H4 (cell line): ENCODE measurements at regions not wholly inside any gene's neighbourhood (a gene's known extent, or its start where the extent isn't known, plus 50 kb on each side); places are given as distances from the start of the nearest gene placed in this dataset.
"Not testable (repeated sequence)": the region's sequence is repeated elsewhere in the genome, so short reads cannot be mapped to it uniquely, and the experiment has no call there.

ENCODE experiments used
- DNase-seq: peaks from one replicate; pipeline ENCODE4 v3.0.0-alpha.2; 2015; ENCODE audit warnings: low spot score

GRCh38 chr10:52479567-52479966 is 165.5 kb downstream of the DKK1 start:
- DNase-seq, result no peak

- no peak for DNase-seq
These were observed 168.0 kb downstream of the DKK1 start for GRCh38 chr10:52481986-52482555.

- DNase-seq, result peak; percentile 28
These were observed 169.5 kb downstream of the DKK1 start for GRCh38 chr10:52483587-52483986.

GRCh38 chr10:52484206-52485065 is 170.4 kb downstream of the DKK1 start:
- DNase-seq, result no peak

DNA sequence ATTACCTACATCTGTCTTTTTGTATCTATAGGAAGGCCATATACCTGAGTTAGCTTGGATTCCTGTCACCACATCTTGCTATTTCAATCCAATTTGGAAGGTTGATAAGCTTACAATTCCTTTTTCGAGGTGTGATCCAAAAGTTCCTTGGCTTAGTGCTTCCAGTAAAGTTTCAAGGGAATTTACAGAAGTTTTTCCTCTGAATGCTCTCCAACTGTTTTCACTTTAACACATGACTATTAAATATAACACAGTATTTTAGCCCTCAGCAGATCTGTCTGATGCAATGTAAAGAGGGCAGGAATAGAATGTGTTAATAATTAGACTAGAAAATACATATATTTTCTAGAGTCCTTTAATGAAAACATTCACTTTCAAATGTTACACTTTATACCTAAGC is 171.4 kb downstream of the DKK1 start:
- no peak for DNase-seq

DNA sequence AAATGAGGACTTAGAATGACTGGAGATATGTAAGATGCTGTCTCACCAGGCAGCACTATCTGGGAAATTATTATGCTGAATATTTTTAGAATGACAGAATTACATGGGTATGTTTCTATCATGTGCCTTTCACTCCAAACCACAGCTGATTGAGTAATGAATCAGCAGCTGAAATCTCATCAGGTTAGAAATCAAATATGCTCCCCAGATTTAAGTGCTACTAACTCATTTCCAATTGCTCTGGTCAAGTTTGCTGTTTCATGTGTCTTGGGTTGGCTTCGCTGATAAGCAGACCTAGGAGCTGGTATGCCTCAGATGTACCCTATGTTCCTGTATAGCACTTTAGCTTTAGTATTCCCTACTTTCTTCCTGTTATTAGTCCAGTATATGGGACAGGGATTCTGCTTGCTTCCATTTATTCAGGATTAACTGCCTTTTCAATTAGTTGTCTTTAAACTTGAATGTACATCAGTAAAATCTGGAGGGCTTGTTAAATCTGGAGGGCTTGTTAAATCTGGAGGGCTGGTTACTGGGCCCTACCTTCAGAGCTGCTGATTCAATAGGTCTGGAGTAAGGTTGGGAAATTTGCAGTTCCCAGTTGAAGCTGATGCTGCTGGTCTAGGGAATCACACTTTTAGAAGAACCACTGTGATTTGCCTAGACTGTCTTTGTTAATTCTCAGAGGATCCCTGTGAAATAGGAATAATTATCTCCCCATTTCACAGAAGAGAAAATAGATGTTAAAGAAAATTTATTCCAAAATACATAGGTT is 172.9 kb downstream of the DKK1 start:
- DNase-seq, result peak; percentile 37

GRCh38 chr10:52488606-52489485 is 174.8 kb downstream of the DKK1 start:
- DNase-seq, result no peak

- DNase-seq, result peak; percentile 7
These were observed 177.3 kb downstream of the DKK1 start for GRCh38 chr10:52491246-52491995.

DNA sequence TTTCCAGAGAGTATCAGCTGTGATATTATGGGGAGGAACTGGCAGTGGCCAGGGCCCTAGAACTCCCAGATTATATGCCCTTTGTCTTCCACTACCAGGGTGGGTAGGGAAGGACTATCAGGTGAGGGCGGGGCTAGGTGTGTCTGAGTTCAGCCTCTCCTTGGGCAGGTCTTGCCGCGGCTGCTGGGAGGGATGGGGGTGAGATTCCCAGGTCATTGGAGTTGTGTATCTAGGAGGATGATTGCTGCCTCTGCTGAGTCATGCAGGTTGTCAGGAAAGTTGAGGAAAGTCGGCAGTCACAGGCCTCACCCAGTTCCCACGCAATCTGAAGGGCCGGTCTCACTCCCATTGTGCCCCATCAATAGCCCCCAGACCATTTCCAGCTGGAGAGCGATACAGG is 185.2 kb downstream of the DKK1 start:
- DNase-seq, result no peak

DNA sequence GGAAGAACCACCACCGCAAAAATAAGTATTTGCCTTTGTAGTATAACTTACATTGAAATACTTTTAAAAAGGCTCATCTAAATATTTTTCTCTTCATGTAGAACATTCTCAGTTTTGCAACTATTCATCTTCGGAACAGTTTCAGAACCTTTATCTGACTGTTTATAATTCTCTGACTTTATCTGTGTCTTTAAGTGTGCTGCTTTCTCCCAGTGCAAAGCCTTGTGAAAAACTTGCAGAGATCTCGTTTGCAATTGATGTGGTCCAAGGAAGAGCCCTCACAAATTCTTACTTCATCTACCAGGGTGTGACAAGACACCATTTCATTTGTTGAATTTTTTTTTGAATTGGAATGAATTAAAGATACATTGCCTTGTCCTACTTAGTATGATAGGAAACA is 186.4 kb downstream of the DKK1 start:
- no peak for DNase-seq

- DNase-seq, result no peak
These were observed 188.2 kb downstream of the DKK1 start for GRCh38 chr10:52502237-52502636.

DNA sequence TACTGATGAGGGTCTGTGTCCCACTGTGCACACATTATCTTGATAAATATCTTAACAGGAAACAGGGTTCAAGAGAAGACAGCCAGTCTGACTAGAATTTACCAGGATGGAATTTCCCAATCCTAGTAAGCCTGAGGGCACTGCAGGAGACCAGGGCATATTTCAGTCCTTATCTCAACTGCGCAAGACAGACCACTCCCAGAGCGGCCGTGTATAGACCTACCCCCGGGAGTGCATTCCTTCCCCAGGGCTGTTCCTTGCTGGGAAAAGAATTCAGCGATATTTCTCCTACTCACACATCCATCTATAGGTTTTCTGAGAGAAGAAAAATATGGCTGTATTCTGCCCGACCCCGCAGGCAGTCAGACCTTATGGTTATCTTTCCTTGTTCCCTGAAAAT is 191.3 kb downstream of the DKK1 start:
- DNase-seq, result not testable (repeated sequence)

DNA sequence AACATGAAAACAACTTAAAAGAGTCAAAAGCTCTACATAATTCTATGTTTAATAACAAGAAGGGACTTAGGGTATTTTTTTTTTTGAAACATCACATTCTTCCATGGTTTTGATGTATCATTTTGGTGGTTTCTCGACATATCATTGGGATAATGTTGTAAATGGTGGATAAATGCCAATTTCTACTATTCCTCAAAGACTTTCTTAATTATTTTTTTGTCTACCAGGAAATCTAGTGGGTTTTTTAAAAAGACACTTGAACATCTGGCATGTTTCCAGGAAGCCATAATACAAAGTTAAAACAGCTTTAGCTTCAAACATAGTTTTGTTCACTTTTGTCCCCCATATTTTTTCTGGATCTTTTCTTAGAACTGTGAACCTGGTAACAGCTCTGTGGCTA is 200.4 kb downstream of the DKK1 start:
- DNase-seq, result no peak

DNA sequence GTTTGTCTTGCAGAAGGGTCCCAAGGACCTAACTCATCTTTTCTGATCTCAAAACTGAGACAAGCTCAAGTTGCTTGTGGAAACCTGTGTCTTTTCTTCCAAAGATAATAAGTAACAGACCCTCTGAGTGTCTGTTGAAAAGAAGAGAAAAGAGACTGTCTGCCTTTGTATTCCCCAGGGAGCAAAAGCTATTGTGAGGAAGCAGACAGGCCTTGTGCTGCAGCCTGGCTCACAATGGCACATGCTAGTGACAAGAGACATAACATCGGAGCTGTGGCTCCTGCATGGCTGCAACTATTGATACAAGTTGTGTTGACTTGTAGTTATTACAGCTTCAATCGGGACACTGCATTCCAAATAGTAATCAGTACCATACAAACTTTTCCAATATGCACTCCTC is 202.9 kb downstream of the DKK1 start:
- DNase-seq, result no peak

GRCh38 chr10:52523696-52524095 is 209.6 kb downstream of the DKK1 start:
- DNase-seq, result no peak

DNA sequence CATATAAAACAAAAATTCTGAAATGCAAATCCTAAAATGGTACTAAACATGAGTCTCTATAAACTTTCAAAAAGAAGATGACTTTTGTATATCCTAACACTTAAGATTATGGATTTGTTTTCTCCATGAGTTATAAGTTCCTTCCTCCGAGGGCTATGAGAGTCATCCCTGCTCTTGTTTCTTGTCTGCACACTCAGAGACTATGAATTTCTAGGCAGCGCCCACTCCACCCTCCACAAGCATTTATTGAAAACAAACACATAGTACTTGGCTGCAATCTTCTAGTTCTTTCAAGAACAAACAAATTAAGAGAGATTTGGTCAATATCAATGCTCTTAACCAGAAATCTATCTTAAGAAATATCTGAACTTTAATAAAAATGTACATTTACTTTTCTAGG is 211.7 kb downstream of the DKK1 start:
- DNase-seq, result no peak

DNA sequence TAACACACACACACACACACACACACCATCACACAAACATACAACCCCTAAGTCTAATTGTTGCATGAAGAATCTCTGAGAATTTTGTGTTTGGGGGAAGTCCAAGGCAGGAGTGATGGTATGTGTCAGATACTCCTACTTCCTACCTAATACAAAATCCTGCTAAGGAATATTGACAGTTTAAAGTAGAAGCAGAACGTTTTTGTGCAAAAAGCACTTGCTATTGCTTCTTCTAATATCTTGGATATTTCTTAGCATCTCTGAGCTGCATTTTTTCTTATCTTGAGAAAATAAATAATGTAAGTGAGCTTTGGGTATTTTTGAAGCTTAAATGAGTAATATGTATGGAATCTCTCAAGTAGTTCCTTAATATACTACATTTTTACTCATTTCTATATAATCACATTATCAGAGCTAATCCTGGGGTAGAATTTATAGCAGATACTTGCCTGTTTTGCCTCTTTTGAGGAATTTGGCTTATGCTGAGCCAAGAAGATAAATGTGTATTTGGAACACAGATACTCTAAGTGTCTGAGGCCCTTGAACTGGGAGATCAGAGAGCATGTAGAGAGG is 212.3 kb downstream of the DKK1 start:
- DNase-seq, result no peak

DNA sequence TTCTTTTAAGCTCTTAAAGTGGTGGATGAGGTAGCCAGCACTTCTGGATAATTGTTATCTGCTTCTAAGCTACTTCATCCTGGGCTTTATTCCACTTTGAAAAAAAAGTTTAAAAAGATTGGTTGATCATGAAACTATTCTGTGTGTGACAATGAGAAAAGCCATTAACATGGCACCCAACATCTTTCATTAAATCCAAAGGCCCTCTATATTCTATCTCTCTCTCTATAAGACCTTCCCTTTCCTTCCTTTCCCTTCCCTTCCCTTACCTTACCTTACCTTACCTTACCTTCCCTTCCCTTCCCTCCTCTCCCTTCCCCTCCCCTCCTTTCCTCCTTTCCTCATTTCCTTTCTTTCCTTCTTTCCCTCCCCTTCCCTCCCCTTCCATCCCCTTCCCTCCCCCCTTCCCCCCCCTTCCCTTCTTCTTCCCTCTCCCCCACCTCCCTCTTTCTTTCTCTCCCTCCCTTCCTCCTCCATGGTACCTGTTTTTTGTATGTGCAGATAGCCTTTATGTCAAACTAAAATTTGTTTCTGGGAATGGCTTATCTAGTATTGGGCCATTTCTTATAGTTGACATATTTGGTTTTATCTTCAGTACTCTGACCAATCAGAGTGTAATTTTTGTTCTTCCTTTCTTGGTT is 218.7 kb downstream of the DKK1 start:
- no peak for DNase-seq

DNA sequence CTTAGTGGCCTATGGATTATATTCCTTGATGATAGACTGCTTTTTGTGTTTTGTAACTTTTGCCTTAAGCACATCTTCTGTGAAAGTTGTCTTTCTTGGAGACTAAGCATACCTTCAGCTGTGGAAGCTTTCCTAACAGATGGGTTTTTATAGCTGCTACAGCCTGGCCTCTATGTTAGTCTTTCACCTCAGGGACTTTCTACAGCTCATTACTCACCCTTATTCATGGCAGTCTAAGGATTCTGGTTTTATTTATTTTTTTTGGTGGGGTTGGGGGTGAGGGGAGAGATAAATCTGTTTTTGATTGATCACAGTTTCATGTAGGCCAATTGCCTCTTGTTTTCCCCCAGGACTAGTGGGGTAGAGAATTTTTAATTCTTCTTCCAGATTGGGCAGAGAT is 219.9 kb downstream of the DKK1 start:
- DNase-seq, result no peak

DNA sequence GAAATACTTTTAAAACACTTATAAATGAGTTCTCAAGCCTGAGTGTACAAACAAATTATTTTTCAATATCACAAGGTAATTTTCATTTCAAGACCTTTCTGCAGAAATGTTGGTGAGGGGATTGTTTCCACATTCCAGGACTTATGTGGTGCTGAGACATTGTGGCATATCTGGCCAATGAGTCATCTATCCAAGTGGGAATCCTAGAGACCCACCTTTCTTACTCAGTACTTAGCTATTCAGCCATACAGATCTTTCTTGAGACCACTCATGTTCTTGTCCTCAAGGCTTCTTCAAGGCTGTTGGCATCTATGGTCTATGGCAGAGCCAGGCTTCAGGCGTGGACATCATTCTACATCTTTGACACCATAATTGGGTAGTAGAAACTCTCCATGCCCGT is 225.4 kb downstream of the DKK1 start:
- DNase-seq, result peak; percentile 10
